Right lobe of liver (tissue), 4 donors: ENCODE measurements at regions not wholly inside any gene's neighbourhood (a gene's known extent, or its start where the extent isn't known, plus 50 kb on each side); places are given as distances from the start of the nearest gene placed in this dataset.

Experiments
- CTCF ChIP-seq, 4 donors: fragments of 200-600 bp in 3 of 4; fragments of 450-650 bp in 1 of 4; IDR thresholded peaks; one replicate each; pipeline versions ENCODE4 v1.5.1 to v1.8.0; 2016 to 2022; ENCODE audit warnings: antibody characterized with exemption in 4 of 4, mild to moderate bottlenecking in 2 of 4
- POLR2A ChIP-seq: fragments of 450-650 bp; IDR thresholded peaks from one replicate; pipeline ENCODE4 v1.6.1; 2017; ENCODE audit warnings: antibody characterized with exemption, mild to moderate bottlenecking
- donor health status: DM: no; HTN: no; CAD: no.
- donor health status: DM: no; HTN: no; CAD: no.
- donor health status: DM: no; HTN: yes; CAD: no.

GRCh38 chr12:89765959-89766824 lies 57.6 kb upstream of the ATP2B1 start:
- TF ChIP-seq CTCF (IDR thresholded peaks at IDR 0.05) (no peak), POLR2A (no peak)
